Panc1 (cell line): ENCODE measurements at regions not wholly inside any gene's neighbourhood (a gene's known extent, or its start where the extent isn't known, plus 50 kb on each side); places are given as distances from the start of the nearest gene placed in this dataset.
"Not testable (repeated sequence)": the region's sequence is repeated elsewhere in the genome, so short reads cannot be mapped to it uniquely, and the experiment has no call there.

Experiments used
- ATAC-seq: fragments of 200-7000 bp; cut with Tn5 transposase; 2 replicates; pipeline ENCODE4 v1.9.1; 2020; ENCODE audit warnings: mild to moderate bottlenecking, moderate library complexity
- BruUV-seq: library from RNA; stranded (reverse); fragments of 400-500 nt; replicated peaks from 2 replicates; lab custom pipeline; 2021; lab: Mats Ljungman, UMichigan
- CTCF ChIA-PET: fragments of 300-600 bp; sonication (Branson Sonifier 250); formaldehyde crosslinking; loops from one replicate; lab custom pipeline; 2022; ENCODE audit warnings: antibody characterized with exemption; lab: Charles Lee
- POLR2A ChIA-PET: fragments of 300-600 bp; sonication (Branson Sonifier 250); formaldehyde crosslinking; loops from one replicate; lab custom pipeline; 2022; ENCODE audit warnings: antibody characterized with exemption; lab: Charles Lee
- DNase-seq: peaks from one replicate; pipeline ENCODE4 v3.0.0-alpha.2; 2010; ENCODE audit warnings: low read depth, low spot score
- H3K27ac ChIP-seq: 2 replicates; pipeline ENCODE4 v1.5.1; 2011; ENCODE audit warnings: mild to moderate bottlenecking, low read length, inconsistent platforms
- H3K27me3 ChIP-seq: fragments of 200-500 bp; sonication (Bioruptor generic); 2 replicates; pipeline ENCODE4 v1.6.0; 2014; ENCODE audit warnings: low read length, inconsistent platforms; ENCODE audit not compliant: control insufficient read depth, insufficient read depth
- H3K36me3 ChIP-seq: fragments of 200-500 bp; sonication (Bioruptor generic); 2 replicates; pipeline ENCODE4 v1.5.1; 2014; ENCODE audit warnings: inconsistent platforms, mild to moderate bottlenecking, low read length, moderate library complexity; ENCODE audit not compliant: control insufficient read depth, insufficient read depth
- H3K4me1 ChIP-seq: 2 replicates; pipeline ENCODE4 v1.5.1; 2011; ENCODE audit warnings: inconsistent platforms, mild to moderate bottlenecking, low read length, moderate library complexity; ENCODE audit not compliant: control insufficient read depth, insufficient read depth
- H3K4me3 ChIP-seq, 2 experiments: 2 replicates each; pipeline ENCODE4 v1.5.1; 2011 to 2012; ENCODE audit warnings: low read depth in 2 of 2, low read length in 2 of 2, mild to moderate bottlenecking in 2 of 2, inconsistent platforms in 1 of 2, moderate library complexity in 1 of 2
- H3K9me3 ChIP-seq: fragments of 200-500 bp; sonication (Bioruptor generic); 2 replicates; pipeline ENCODE4 v1.5.1; 2014; ENCODE audit warnings: low read depth, mild to moderate bottlenecking, inconsistent platforms, low read length, moderate library complexity; ENCODE audit not compliant: control insufficient read depth, insufficient read depth
- in situ Hi-C: cut with HindIII; loops from 2 replicates; pipeline ENCODE4 v1.10.0; 2016; ENCODE audit warnings: low sequenced_read_pairs, low pct_unique_long_range_greater_than_20kb
- intact Hi-C: fragments of 100-400 bp; cut with micrococcal nuclease; formaldehyde crosslinking; loops from one replicate; pipeline ENCODE4 v1.10.0; 2022; ENCODE audit not compliant: unreplicated experiment
- TF ChIP-seq, protein P1 (sequence below): fragments of 450-650 bp; IDR thresholded peaks from 2 replicates; pipeline ENCODE4 v1.5.1; 2017; ENCODE audit warnings: mild to moderate bottlenecking

DNA sequence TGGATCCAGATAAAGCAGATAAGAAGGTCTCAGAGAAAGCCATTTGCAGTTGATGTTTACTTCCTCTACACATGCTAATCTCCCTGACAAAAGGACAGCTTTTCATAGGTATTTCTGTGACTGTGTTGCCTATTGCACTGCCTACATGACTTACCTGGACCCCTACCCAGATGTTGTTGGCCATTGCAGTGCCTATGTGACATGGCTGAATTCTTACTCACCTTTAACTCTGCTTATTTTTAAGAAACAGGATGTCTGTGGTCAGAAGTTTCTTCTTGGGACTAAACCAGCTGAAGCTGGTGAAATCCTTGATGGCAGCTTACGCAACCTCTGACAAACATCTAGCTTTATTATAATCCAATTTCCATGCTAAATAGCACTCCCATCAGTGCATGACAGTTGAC, 50.7 kb downstream of the PPIAL4D start:
- H3K4me3 ChIP-seq, in situ Hi-C loops, POLR2A ChIA-PET, H3K4me1 ChIP-seq, BruUV-seq, CTCF ChIA-PET, ATAC-seq, H3K27ac ChIP-seq, intact Hi-C loops, DNase-seq, H3K9me3 ChIP-seq, H3K36me3 ChIP-seq, H3K27me3 ChIP-seq: not testable (repeated sequence)

DNA sequence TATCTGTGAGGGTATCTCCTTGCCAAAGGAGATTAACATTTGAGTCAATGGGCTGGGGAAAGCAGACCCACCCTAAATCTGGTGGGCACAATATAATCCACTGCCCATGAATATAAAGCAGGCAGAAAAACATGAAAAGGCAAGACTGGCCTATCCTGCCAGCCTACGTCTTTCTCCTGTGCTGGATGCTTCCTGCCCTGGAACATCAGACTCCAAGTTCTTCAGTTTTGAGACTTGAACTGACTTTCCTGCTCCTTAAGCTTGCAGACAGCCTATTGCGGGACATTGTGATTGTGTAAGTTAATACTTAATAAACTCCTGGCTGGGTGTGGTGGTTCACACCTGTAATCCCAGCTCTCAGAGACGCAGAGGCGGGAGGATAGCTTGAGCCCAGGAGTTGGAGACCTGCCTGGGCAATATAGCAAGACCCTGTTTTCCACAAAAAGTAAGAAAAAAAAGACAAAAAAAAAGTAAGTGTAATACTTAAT, 52.4 kb downstream of the PPIAL4D start:
- H3K9me3 ChIP-seq, POLR2A ChIA-PET, BruUV-seq: not testable (repeated sequence)

GRCh38 chr1:145188869-145189542, 53.0 kb downstream of the PPIAL4D start:
- H3K9me3 ChIP-seq, H3K27me3 ChIP-seq, CTCF ChIA-PET, DNase-seq, BruUV-seq, intact Hi-C loops, POLR2A ChIA-PET, H3K4me1 ChIP-seq, ATAC-seq, H3K4me3 ChIP-seq, H3K27ac ChIP-seq, H3K36me3 ChIP-seq, in situ Hi-C loops: not testable (repeated sequence)

More for the DNA sequence above, 52.4 kb downstream of the PPIAL4D start:
- ATAC-seq, H3K36me3 ChIP-seq, H3K27me3 ChIP-seq, H3K4me1 ChIP-seq, CTCF ChIA-PET, DNase-seq, intact Hi-C loops, H3K27ac ChIP-seq, H3K4me3 ChIP-seq, in situ Hi-C loops: not testable (repeated sequence)

- H3K27me3 ChIP-seq, H3K9me3 ChIP-seq, H3K4me3 ChIP-seq, CTCF ChIA-PET, DNase-seq, H3K27ac ChIP-seq, H3K4me1 ChIP-seq, H3K36me3 ChIP-seq, BruUV-seq, in situ Hi-C loops, POLR2A ChIA-PET, intact Hi-C loops: not testable (repeated sequence)
- peak; percentile 91 for ATAC-seq
- TF ChIP-seq, protein P1, sequence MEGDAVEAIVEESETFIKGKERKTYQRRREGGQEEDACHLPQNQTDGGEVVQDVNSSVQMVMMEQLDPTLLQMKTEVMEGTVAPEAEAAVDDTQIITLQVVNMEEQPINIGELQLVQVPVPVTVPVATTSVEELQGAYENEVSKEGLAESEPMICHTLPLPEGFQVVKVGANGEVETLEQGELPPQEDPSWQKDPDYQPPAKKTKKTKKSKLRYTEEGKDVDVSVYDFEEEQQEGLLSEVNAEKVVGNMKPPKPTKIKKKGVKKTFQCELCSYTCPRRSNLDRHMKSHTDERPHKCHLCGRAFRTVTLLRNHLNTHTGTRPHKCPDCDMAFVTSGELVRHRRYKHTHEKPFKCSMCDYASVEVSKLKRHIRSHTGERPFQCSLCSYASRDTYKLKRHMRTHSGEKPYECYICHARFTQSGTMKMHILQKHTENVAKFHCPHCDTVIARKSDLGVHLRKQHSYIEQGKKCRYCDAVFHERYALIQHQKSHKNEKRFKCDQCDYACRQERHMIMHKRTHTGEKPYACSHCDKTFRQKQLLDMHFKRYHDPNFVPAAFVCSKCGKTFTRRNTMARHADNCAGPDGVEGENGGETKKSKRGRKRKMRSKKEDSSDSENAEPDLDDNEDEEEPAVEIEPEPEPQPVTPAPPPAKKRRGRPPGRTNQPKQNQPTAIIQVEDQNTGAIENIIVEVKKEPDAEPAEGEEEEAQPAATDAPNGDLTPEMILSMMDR: peak; percentile 36
Measured at GRCh38 chr1:145182606-145183413, 59.2 kb downstream of the PPIAL4D start.

DNA sequence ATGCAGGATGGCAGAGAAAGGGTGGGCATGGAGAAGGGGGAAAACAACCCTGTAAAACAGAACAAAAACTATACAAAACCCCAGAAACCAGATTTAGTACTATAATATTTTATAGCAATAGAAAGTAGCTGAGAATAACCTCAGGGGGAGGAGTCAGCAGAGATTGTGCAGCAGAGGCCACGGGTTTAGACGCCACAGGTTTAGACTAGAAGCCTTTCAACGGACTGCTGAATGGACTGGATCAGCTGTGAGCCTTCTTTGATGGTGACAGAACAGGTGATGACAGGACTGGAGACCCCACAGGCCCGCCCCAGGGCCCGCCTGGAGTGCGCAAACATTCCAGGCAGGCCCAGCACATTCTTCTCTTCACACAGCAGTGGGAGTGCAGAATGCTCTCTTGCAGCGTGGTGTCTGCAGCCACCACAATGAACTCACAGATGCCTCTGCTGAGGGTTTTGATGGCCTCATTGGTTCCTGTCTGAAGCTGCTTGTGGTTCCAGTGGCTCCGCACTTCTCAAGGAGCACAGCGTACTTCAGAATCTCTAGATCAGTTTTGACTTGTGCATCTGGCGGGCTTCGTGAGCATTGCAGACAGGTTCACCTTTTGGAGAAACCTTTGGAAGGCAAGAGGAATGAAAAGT, 65.6 kb downstream of the PPIAL4D start:
- intact Hi-C loops, in situ Hi-C loops, CTCF ChIA-PET, H3K4me1 ChIP-seq, H3K27ac ChIP-seq, POLR2A ChIA-PET, DNase-seq, H3K9me3 ChIP-seq, H3K27me3 ChIP-seq, H3K4me3 ChIP-seq, H3K36me3 ChIP-seq, ATAC-seq: not testable (repeated sequence)
- BruUV-seq: TSS peak; percentile 26

DNA sequence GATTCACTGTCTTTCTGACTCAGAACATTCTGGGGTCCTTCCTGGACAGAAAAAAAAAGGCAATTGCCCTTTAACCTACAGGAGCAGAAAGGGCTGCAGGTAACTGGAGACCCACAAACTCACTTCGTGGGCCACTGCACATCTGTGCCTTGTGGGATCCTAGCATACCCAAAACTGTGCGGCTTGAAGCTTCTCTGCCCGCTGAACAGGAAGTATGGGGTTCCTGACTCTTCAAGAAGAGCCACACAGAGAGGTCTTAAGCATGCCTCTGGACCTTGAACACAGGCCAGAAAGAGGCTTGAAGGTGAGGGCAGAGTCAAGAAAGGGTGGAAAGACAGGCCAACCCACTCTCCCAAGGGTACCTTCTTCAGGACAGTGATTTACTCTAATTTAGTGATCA, 67.6 kb downstream of the PPIAL4D start:
- H3K4me1 ChIP-seq, H3K27me3 ChIP-seq, intact Hi-C loops, DNase-seq, BruUV-seq, H3K27ac ChIP-seq, POLR2A ChIA-PET, CTCF ChIA-PET, H3K9me3 ChIP-seq, H3K4me3 ChIP-seq, ATAC-seq, H3K36me3 ChIP-seq, in situ Hi-C loops: not testable (repeated sequence)
